Stromal cell of bone marrow (primary cell): ENCODE measurements at regions not wholly inside any gene's neighbourhood (a gene's known extent, or its start where the extent isn't known, plus 50 kb on each side); places are given as distances from the start of the nearest gene placed in this dataset.
"Not testable (repeated sequence)": the region's sequence is repeated elsewhere in the genome, so short reads cannot be mapped to it uniquely, and the experiment has no call there.

Experiments
- DNase-seq: peaks from one replicate; pipeline ENCODE4 v3.0.0-alpha.2; 2012; ENCODE audit warnings: low read depth

- no peak for DNase-seq
These were observed 256.1 kb upstream of the MEX3C start for GRCh38 chr18:51453594-51453993.

DNA sequence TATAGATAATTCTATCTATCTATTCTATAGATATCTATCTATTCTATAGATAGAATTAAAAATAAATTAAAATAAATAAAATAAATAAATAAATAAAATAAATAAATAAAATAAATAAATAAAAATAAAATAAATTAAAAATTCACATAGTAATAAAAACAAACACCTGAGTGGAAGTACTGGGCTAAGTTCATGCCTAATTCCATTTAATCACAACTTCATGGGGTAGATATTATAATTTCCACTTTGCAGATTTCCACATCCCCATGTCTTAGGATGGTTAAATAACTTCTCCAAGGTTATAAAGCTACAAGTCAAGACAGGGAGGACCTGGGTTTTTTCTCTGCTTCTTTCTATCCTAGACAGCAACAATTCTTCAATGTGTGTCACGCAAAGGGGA, 261.4 kb upstream of the MEX3C start:
- DNase-seq, result no peak

DNA sequence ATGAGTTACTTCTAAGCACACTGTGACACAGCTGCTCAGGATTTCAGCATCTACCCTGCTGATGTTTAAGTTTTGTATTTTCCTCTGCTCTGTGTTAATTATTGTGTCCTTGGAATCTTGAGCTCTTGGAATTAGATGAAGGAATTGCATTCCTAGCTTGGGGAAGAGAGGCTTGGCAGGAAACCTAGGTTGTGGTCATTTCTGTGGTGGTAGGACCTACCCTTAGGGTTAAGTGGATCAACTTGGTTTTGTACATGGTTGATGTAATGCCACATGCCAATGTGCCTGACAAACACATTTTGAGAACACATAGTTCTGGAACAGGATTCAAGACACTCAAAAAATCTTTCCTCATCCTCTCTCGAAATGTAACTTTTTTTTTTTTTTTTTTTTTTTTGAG, 264.5 kb upstream of the MEX3C start:
- DNase-seq, result no peak

GRCh38 chr18:51463483-51464136, 266.1 kb upstream of the MEX3C start:
- no peak for DNase-seq

- DNase-seq, result no peak
These were observed 281.4 kb upstream of the MEX3C start for GRCh38 chr18:51478908-51479307.

DNA sequence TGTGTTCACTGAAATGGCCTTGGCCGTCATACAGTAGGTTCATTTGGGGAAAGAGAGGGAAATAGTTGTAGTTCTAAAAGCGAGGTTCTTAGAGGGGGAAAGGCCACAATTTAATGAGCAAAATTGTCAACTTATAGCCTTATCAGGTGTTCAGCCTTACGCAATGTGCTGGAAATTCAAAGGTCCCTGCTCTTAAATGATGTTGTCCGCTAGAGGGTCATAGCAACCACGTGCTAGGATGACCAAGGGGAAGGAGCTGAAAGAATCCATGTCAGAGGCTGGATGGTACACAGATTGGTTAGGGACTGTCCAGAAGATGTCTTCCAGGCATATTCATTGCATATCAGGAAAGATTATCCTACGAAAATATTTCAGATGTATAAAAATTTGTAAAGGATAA, 282.3 kb upstream of the MEX3C start:
- DNase-seq, result no peak

DNA sequence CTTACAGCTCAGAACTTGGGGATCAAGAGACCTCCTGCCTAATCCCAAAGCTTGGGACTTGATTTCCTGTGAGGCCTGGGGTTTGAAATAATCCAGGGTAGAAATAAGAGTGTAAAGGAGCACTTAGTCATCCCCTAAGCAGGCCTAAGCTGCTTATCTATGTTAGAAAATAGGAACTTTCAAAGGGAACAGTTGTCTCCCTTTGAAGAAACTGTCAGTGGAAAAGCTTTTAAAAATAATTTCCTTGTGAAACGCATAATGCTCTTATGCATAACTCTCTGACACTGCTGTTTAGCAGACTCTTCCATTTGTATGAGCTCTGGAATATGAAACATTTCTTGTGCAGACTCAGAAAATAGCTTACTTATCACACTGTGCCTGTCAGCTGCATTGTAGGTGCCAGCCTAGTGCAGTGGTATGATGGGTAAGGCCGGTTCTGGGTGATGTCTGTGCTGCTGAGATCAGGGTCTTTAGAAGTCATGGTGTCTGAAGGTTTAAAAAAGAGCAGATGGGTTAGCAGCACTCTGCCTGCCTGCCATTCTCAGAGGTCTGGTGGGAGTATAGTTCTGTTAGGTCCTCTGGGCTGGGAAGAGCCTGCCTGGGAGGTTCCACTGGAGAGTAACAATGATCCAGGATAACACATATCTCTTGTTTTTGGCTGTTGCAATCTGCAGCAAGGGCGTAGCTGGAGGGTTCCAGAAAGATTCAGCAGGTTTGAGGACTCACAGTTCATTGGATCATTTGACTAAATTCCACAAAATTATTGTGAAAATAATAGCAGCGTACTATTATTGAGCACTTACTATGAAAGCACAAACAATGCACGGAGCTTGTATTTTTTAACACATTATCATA, 283.2 kb upstream of the MEX3C start:
- no peak for DNase-seq

GRCh38 chr18:51486735-51487366, 289.4 kb upstream of the MEX3C start:
- DNase-seq, result no peak

- DNase-seq, result no peak
These were observed 292.9 kb upstream of the MEX3C start for GRCh38 chr18:51490417-51490816.

DNA sequence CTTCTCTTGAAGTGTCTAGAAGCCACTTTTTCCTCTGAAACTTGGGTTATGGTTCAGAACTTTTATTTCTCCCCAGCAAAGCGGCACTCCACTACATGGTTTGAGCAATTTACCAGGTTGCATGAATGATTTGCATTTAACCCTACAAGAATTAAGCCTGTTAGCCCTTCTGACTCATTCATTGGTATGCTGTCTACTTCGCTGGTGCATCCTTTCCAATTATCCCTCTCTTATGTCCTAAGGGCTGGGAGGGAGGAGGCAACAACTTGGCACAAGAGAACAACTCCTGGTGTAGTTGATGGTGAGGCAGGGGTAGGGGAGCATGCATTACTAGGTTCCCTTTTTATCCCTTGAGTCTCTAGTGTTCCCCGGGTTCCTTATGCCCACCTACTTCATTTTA, 293.4 kb upstream of the MEX3C start:
- no peak for DNase-seq

- DNase-seq, result no peak
These were observed 294.3 kb upstream of the MEX3C start for GRCh38 chr18:51491678-51492372.

GRCh38 chr18:51498085-51498855, 300.8 kb upstream of the MEX3C start:
- DNase-seq, result no peak

DNA sequence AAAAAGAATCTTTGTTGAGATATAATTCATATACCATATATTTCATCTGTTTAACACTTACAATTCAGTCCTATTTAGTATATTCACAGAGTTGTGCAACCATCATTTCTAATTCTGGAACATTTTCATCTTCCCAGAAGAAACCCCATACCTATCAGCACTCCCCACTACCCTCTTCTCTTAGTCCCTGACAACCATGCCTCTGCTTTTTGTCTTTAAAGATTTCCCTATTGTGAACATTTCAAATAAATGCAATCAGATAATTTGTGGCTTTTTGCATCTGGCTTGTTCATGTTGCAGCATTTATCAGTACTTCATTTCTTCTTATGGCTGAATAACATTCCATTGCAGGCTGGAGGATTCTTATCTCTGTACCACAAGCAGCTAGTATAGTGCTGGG, 305.9 kb upstream of the MEX3C start:
- DNase-seq, result no peak

GRCh38 chr18:51506811-51507210, 309.3 kb upstream of the MEX3C start:
- no peak for DNase-seq

GRCh38 chr18:51508410-51508809, 310.9 kb upstream of the MEX3C start:
- not testable (repeated sequence) for DNase-seq

DNA sequence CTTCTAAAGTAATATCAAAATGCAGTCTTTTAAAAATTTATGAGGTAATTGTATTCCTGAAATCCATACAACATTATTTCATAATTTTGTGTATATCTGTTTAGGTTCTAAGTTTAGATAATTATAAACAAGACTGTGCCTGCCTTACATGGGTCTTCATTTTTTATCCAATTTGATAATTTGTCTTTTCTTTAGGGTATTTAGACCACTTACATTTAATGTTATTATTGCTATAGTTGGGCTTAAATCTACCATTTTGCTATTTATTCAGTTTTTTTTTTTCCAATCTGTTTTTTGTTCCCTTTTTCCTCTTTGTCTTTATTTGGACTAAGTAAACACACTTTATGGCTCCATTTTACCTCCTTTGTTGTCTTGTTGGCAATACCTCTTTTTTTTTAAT, 312.5 kb upstream of the MEX3C start:
- DNase-seq, result no peak

GRCh38 chr18:51513517-51513916, 316.0 kb upstream of the MEX3C start:
- no peak for DNase-seq

GRCh38 chr18:51514128-51514527, 316.6 kb upstream of the MEX3C start:
- DNase-seq, result no peak

- DNase-seq, result no peak
These were observed 319.1 kb upstream of the MEX3C start for GRCh38 chr18:51516478-51517038.

GRCh38 chr18:51519571-51519970, 322.1 kb upstream of the MEX3C start:
- no peak for DNase-seq

- DNase-seq, result no peak
These were observed 323.2 kb upstream of the MEX3C start for GRCh38 chr18:51520676-51521180.
